Testis (tissue), 2 donors: ENCODE measurements at regions not wholly inside any gene's neighbourhood (a gene's known extent, or its start where the extent isn't known, plus 50 kb on each side); places are given as distances from the start of the nearest gene placed in this dataset.

ENCODE experiments used
- DNase-seq: peaks from one replicate; pipeline ENCODE4 v3.0.0-alpha.2; 2019
- H3K27ac ChIP-seq, 2 donors: fragments of 200-600 bp; sonication (generic); one replicate each; pipeline ENCODE4 v1.5.1; 2019
- H3K27me3 ChIP-seq: fragments of 200-600 bp; sonication (generic); one replicate; pipeline ENCODE4 v1.5.1; 2019
- H3K36me3 ChIP-seq: fragments of 200-600 bp; sonication (generic); one replicate; pipeline ENCODE4 v1.5.1; 2017; ENCODE audit warnings: low read depth; ENCODE audit errors: missing control alignments
- H3K4me1 ChIP-seq: fragments of 200-600 bp; sonication (generic); one replicate; pipeline ENCODE4 v1.5.1; 2019
- H3K4me3 ChIP-seq, 2 donors: fragments of 200-600 bp; sonication (generic); one replicate each; pipeline ENCODE4 v1.5.1; 2017 to 2019
- H3K9me3 ChIP-seq: fragments of 200-600 bp; sonication (generic); one replicate; pipeline ENCODE4 v1.5.1; 2017
- POLR2A ChIP-seq: fragments of 450-650 bp; IDR thresholded peaks from one replicate; pipeline ENCODE4 v1.6.1; 2017; ENCODE audit warnings: antibody characterized with exemption, mild to moderate bottlenecking, moderate library complexity
- WGBS, 2 donors: methylation state at CpG; one replicate each; pipeline ENCODE4 v1.1.5; 2018; 5-methylcytosine and 5-hydroxymethylcytosine counted together
- intact Hi-C: fragments of 100-400 bp; cut with DNase I; formaldehyde crosslinking; loops from one replicate; pipeline ENCODE4 v1.15.1; 2023; ENCODE audit warnings: low total_unique reads
- TF ChIP-seq, protein P1 (sequence below), 3 experiments: fragments of 450-650 bp in 2 of 3; fragments of 200-600 bp in 1 of 3; sonication (generic) in 1 of 3; IDR thresholded peaks; one replicate each; pipeline ENCODE4 v1.5.1; 2016 to 2019; ENCODE audit warnings: antibody characterized with exemption in 3 of 3, mild to moderate bottlenecking in 2 of 3, moderate library complexity in 1 of 3

GRCh38 chr9:80556631-80557030 lies 984.9 kb downstream of the TLE4 start:
- intact Hi-C loops, result no loop called here
- no peaks in the 10 kb centered on the region for H3K4me1 ChIP-seq
- H3K36me3 ChIP-seq, result no peaks in the 10 kb centered on the region
- no peak overlapping the region for H3K4me3 ChIP-seq
- no peak overlapping the region for H3K27ac ChIP-seq
- H3K9me3 ChIP-seq, result no peaks in the 10 kb centered on the region
- TF ChIP-seq, protein P1, sequence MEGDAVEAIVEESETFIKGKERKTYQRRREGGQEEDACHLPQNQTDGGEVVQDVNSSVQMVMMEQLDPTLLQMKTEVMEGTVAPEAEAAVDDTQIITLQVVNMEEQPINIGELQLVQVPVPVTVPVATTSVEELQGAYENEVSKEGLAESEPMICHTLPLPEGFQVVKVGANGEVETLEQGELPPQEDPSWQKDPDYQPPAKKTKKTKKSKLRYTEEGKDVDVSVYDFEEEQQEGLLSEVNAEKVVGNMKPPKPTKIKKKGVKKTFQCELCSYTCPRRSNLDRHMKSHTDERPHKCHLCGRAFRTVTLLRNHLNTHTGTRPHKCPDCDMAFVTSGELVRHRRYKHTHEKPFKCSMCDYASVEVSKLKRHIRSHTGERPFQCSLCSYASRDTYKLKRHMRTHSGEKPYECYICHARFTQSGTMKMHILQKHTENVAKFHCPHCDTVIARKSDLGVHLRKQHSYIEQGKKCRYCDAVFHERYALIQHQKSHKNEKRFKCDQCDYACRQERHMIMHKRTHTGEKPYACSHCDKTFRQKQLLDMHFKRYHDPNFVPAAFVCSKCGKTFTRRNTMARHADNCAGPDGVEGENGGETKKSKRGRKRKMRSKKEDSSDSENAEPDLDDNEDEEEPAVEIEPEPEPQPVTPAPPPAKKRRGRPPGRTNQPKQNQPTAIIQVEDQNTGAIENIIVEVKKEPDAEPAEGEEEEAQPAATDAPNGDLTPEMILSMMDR (IDR thresholded peaks at IDR 0.05), result no peak
- no peak for TF ChIP-seq POLR2A
- DNase-seq, result no peak
- H3K27me3 ChIP-seq, result no peaks in the 10 kb centered on the region

DNA sequence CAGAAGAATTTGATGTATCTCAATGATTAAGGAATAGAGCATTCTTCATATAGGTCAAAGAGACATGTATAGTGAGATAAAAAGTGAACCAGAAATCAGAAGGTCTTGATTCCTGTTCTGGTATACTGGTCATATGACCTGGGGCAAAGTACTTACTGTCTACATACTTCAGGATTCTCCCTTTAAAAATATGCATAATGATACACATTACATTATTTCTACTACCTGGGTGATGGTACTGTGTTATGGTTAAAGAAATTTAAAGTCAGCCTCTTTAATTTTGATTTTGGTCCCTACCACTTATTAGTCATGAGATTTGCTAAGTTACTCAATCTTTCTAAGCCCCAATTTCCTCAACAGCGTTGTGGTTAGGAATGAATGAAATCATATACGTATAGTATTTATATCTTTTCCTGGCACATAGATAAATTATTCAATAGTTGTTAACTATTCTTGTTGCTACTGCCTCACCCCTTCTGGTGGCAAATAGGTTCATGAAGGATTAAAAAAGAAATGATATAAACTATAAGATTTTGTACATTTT lies 984.1 kb downstream of the TLE4 start:
- H3K36me3 ChIP-seq, result no peaks in the 10 kb centered on the region
- H3K27me3 ChIP-seq, result no peaks in the 10 kb centered on the region
- no peaks in the 10 kb centered on the region for H3K9me3 ChIP-seq
- no peaks in the 10 kb centered on the region for H3K4me1 ChIP-seq
- H3K27ac ChIP-seq, result no peak overlapping the region
- intact Hi-C loops, result no loop called here
- DNase-seq, result no peak
- TF ChIP-seq, protein P1 (IDR thresholded peaks at IDR 0.05), result no peak
- no peak for TF ChIP-seq POLR2A
- 48 to 76% methylated on average over 2 of the region's 2 CpGs for WGBS, 2 donors
- H3K4me3 ChIP-seq, result no peak overlapping the region

GRCh38 chr9:80554856-80555255 lies 983.1 kb downstream of the TLE4 start:
- Histone ChIP-seq H3K4me1 (no peaks in the 10 kb centered on the region), H3K27me3 (no peaks in the 10 kb centered on the region), H3K36me3 (no peaks in the 10 kb centered on the region), H3K9me3 (no peaks in the 10 kb centered on the region), H3K4me3 (no peak overlapping the region), H3K27ac (no peak overlapping the region)
- no peak for TF ChIP-seq POLR2A
- intact Hi-C loops, result no loop called here
- no peak for DNase-seq

DNA sequence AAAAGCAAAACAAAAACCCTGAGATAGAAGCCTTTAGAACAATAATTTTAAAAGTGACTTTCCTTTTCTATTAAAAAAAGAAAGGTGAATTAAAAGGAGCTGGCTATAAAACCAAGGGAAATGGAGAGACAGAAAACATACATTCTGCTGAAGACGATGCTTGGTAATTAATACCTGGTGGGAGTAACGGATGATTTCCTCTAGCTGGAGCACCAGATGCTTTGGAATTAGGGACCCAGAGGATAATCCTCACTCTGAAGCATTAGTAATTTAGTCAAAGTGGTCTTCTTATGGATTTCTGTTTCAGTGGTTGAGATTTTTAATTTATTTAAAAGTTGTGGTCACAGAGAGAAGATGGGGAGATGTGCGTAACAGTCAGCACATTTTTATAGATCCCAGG lies 982.5 kb downstream of the TLE4 start:
- no peak for DNase-seq
- no peaks in the 10 kb centered on the region for H3K9me3 ChIP-seq
- TF ChIP-seq POLR2A, result no peak
- TF ChIP-seq, protein P1 (IDR thresholded peaks at IDR 0.05), result no peak
- WGBS, 2 donors, result 81 to 87% methylated on average over 3 of the region's 3 CpGs
- intact Hi-C loops, result no loop called here
- no peak overlapping the region for H3K27ac ChIP-seq
- no peaks in the 10 kb centered on the region for H3K27me3 ChIP-seq
- H3K4me3 ChIP-seq, result no peak overlapping the region
- no peaks in the 10 kb centered on the region for H3K4me1 ChIP-seq
- no peaks in the 10 kb centered on the region for H3K36me3 ChIP-seq

DNA sequence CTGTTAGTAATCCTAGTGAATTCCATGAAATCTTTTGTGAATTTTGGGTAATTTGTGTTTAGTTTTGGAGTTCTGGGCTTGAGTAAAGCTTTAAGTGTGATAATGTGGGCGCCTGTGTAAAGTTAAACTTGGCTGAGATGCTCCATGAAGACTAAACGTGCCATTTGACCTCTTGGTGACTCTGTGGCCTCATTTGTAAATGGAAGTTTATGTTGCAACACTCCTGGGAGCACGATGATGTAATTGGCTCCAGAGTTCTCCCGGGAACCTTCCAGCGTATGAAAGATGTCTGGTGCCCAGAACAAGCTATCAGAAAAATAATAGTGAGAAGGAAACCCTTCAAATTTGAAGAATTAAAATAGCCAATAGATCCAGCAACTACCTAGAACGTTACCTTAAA lies 981.2 kb downstream of the TLE4 start:
- no peaks in the 10 kb centered on the region for H3K4me1 ChIP-seq
- 41 to 55% methylated on average over 6 of the region's 6 CpGs for WGBS, 2 donors
- no peaks in the 10 kb centered on the region for H3K27me3 ChIP-seq
- DNase-seq, result peak; percentile 25
- intact Hi-C loops, result no loop called here
- H3K4me3 ChIP-seq, result no peak overlapping the region
- no peaks in the 10 kb centered on the region for H3K9me3 ChIP-seq
- H3K36me3 ChIP-seq, result no peaks in the 10 kb centered on the region
- TF ChIP-seq, protein P1 (IDR thresholded peaks at IDR 0.05), result no peak
- no peak for TF ChIP-seq POLR2A
- H3K27ac ChIP-seq, result no peak overlapping the region
